ENCODE measurements at regions not wholly inside any gene's neighbourhood (a gene's known extent, or its start where the extent isn't known, plus 50 kb on each side); places are given as distances from the start of the nearest gene placed in this dataset.

GRCh38 chr12:108037960-108038359 lies 91.1 kb upstream of the WSCD2 start:
- TF ChIP-seq CTCF (IDR thresholded peaks at IDR 0.05) (no peak), POLR2A (IDR thresholded peaks at IDR 0.05) (no peak)

Data from lower leg skin (tissue), 3 donors.